HG03066 (cell line): ENCODE measurements at regions not wholly inside any gene's neighbourhood (a gene's known extent, or its start where the extent isn't known, plus 50 kb on each side); places are given as distances from the start of the nearest gene placed in this dataset.
"Not testable (repeated sequence)": the region's sequence is repeated elsewhere in the genome, so short reads cannot be mapped to it uniquely, and the experiment has no call there.

Experiments
- ATAC-seq: cut with Tn5 transposase; IDR thresholded peaks from one replicate; pipeline ENCODE4 v1.9.1; 2021; ENCODE audit warnings: low read depth; ENCODE audit not compliant: unreplicated experiment

DNA sequence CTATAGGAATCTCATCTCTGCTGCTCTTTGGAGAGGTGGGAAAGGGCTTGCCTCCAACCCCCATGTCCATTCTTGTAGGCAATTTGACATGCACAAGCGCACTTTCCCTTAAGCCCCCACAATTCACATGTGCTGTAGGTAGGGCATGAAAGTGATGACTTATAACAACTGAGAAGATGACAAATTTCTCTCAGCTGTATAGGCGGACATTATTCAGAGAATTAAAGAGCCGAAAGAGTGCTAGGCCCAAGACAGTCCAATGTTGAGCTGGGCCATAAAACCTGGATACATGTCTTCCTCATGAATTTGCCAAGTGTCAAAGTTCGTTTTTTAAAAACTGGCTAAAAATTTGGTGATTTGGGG, 106.3 kb upstream of the LYPLAL1 start:
- ATAC-seq = no peak

DNA sequence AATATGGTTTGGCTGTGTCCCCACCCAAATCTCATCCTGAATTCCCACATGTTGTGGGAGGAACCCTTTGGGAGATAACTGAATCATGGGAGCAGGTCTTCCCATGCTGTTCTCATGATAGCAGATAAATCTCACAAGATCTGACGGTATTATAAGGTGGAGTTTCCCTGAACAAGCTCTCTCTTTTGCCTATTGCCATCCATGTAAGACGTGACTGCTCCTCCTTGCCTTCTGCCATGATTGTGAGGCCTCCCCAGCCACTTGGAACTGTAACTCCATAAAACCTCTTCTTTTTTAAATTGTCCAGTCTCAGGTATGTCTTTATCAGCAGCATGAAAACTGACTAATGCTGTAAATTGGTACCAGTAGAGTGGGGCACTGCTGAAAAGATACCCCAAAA, 103.3 kb upstream of the LYPLAL1 start:
- not testable (repeated sequence) for ATAC-seq

GRCh38 chr1:219071209-219071608, 102.5 kb upstream of the LYPLAL1 start:
- ATAC-seq = no peak

- ATAC-seq = no peak
Measured at GRCh38 chr1:219072329-219072728, 101.3 kb upstream of the LYPLAL1 start.

DNA sequence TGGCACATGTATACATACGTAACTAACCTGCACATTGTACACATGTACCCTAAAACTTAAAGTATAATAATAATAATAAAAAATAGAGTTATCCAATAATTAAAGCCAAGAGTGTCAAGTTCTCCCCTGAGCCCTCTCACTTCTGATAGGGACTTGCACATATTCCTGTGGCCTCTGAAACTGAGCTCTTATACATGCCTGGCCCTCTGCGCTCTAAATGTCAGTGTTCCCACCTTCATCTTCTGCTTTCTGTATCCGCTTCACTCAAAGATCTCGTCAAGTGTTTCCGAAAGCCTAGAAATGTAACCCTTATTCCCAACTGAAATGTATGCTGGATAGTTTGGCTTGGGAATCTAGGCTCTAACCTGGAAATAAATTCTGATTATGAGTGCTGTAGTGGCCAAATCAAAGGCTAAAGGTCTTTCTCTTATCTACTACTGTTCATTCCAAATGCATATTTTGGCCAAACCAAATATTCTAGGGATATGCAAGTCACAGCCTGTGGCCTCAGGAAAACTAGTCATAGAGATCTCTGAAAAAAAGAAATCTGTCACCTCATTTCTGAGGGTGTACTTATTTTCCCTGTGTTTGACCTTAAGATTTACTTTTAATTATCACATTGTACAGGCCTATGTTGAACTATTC, 99.5 kb upstream of the LYPLAL1 start:
- no peak for ATAC-seq

- no peak for ATAC-seq
Measured at GRCh38 chr1:219075121-219075879, 98.4 kb upstream of the LYPLAL1 start.

- ATAC-seq = no peak
Measured at GRCh38 chr1:219076326-219076937, 97.2 kb upstream of the LYPLAL1 start.

DNA sequence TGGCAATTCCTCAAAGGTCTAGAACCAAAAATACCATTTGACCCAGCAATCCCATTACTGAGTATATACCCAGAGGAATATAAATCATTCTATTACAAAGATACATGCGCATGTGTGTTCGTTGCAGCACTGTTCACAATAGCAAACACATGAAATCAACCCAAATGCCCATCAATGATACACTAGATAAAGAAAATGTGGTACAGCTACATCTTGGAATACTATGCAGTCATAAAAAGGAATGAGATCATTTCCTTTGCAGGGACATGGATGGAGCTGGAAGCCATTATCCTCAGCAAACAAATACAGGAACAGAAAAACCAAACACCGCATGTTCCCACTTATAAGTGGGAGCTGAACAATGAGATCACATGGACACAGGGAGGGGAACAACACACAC, 95.9 kb upstream of the LYPLAL1 start:
- not testable (repeated sequence) for ATAC-seq

GRCh38 chr1:219081943-219082925, 91.4 kb upstream of the LYPLAL1 start:
- ATAC-seq = peak; percentile 49

DNA sequence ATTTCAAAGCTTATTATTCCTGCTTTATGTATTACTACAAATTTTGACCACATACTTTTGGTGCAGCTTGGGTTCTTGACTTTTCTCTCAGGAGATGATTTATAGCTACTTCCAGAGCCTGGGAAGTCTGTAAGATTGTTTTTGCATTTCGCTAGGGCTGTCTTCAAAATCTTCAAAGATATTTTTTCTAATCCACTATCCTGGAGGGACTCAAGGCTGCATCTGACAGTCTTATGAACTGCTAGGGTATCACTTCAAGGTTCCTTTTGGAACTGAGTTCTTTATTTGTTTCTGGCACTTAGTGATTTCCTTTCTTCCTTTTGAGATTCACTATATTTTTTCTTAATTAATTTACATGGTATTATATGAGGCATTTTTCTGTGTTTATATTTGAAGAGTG, 90.0 kb upstream of the LYPLAL1 start:
- no peak for ATAC-seq

DNA sequence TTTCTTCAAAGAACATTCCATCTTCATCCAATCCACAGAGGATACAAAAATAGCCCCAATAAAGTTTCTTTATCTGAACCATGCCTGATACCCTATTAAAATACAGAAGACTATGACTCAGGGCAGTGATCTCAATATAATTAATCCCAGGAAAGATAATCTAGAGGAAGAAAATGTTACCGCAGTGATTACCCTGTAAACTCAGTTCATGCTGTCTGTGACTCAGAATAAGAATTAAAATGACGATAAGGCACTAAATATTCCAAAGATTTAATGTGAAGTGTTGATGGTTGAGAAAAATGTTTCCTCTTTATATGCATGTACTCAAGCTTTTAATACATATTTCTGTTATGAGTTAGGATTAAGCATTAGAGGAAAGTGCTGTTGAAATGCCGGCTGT, 88.6 kb upstream of the LYPLAL1 start:
- no peak for ATAC-seq

DNA sequence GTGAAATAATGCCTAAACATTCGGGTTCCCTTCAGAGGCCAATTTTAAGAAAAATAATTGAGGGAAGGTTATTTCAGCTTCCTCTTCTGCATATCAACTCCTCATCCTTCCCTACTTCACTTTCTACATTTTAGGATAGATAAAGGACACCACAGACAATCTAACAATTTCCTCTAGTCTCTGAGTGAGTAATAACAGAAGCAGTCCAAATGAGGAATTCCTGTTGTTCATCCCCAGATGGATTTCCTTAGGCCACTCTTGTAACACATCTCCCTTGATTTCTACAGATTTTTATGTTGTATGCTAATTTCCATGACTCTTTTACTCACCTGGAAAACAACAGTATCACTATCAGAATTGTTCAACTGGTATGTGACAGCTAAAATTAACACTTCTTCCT, 87.7 kb upstream of the LYPLAL1 start:
- no peak for ATAC-seq

DNA sequence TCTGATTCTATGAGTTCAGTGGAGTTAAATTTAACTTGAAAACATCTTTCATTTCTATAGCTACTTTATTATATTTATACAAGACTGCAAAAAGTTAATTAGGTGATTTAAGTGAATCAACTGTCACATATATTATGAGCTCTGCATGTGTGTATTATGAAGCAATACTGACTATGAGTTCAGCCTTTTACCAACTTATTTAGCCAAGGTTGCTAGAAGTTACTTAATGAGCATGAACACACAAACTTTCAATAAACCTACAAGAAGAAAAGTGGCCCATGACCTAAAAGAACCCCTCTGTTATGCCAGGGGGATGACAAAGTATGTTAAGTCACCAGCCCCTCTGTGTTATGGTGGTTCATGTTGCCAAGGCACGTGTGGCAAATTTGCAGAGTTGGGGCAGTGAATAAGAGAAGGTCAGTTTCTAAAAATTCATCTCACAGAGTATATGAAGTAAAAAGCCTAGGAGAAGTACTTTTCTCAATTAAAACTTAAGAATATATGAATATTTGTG, 86.7 kb upstream of the LYPLAL1 start:
- ATAC-seq = no peak

DNA sequence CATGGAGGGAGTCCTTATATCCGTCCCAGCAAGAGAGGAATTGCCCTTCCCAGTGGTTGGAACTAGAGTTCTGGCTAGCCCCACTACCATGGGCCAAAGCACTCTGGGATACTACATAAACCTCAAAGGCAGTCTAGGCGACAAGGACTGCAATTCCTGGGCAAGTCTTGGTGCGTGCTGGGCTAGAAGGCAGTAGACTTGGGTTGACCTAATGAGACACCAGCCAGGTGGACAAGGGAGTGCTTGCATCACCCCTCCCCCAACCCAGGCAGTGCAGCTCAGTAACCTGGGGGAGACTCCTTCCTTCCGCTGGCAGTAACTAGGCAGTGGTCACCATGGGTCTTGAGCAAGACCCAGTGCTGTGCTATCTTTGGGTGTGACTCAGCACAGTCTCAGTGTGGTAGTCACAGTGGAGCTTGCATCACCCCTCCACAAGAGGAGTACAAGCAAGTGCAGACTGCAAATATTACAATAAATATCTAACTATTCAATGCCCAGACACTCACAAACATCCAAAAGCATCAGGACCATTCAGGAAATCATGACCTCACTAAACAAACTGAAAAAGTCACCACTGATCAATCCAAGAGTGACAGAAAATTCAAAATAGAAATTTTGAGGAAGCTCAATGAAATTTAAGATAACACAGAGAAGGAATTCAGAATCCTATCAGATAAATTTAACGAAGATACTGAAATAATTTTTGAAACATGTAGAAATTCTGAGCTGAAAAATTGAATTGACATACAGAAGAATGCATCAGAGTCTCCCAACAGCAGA, 84.7 kb upstream of the LYPLAL1 start:
- ATAC-seq = peak; percentile 73

GRCh38 chr1:219090607-219091006, 83.1 kb upstream of the LYPLAL1 start:
- ATAC-seq = peak; percentile 69

- no peak for ATAC-seq
Measured at GRCh38 chr1:219092206-219092605, 81.5 kb upstream of the LYPLAL1 start.

- ATAC-seq = no peak
Measured at GRCh38 chr1:219099307-219099706, 74.4 kb upstream of the LYPLAL1 start.

DNA sequence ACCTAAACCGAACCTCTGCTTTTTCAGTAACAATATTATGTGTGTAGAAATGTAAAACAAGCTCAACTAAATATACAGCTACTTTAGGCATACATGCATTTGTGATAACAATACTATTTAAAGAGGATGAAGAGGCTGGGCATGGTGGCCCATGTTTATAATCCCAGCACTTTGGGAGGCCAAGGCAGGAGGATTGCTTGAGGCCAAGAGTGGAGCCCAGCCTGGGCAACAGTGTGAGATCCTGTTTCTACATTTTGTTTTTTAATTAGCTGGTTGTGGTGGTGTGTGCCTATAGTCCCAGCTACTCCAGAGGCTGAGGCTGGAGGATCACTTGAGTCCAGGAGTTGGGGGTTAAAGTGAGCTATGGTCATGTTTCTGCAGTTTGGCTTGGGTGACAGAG, 73.6 kb upstream of the LYPLAL1 start:
- no peak for ATAC-seq

DNA sequence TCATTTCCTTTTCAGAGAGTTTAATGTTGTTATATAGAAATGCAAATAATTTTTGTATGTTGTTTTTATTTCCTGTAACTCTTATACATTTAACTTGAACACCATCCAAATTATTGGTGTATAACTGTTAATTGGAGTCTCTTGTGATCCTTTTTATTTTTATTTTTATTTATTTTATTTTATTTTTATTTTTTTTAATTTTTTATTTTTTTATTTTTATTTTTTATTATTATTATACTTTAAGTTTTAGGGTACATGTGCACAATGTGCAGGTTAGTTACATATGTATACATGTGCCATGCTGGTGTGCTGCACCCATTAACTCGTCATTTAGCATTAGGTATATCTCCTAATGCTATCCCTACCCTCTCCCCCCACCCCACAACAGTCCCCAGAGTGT, 71.2 kb upstream of the LYPLAL1 start:
- not testable (repeated sequence) for ATAC-seq

DNA sequence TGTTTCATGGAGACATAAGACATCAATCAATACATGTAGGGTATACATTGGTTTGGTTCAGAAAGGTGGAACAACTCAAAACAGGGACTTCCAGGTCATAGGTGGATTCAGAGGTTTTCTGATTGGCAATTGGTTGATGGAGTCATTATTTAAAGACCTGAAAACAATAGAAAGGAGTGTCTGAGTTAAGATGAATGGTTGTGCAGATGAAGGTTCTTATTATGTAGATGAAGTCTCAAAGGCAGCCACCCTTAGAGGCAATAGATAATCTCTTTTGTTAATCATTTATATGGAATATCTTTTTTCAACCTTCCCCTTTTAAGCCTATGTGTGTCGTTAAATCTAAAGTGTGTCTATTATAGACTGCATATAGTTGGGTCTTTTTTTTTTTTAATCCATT, 67.8 kb upstream of the LYPLAL1 start:
- no peak for ATAC-seq
